SH-SY5Y (cell line): ENCODE measurements at regions not wholly inside any gene's neighbourhood (a gene's known extent, or its start where the extent isn't known, plus 50 kb on each side); places are given as distances from the start of the nearest gene placed in this dataset.

Experiments used
- GATA2 ChIP-seq: IDR thresholded peaks from 2 replicates; pipeline ENCODE4 v1.6.1; 2011; ENCODE audit warnings: mild to moderate bottlenecking, low read depth, low read length
- GATA3 ChIP-seq: IDR thresholded peaks from 2 replicates; pipeline ENCODE4 v1.6.1; 2011; ENCODE audit warnings: low read depth, mild to moderate bottlenecking, low read length, moderate library complexity

GRCh38 chr1:88104236-88104635, 579.8 kb upstream of the PKN2 start:
- no peak for TF ChIP-seq GATA2
- no peak for TF ChIP-seq GATA3
